Endothelial cell of umbilical vein (primary cell): ENCODE measurements at regions not wholly inside any gene's neighbourhood (a gene's known extent, or its start where the extent isn't known, plus 50 kb on each side); places are given as distances from the start of the nearest gene placed in this dataset.

Experiments used
- CTCF ChIP-seq, 2 donors: IDR thresholded peaks; 1 replicate in 1 of 2; 2 replicates in 1 of 2; pipeline ENCODE4 v1.5.1; 2011; ENCODE audit warnings: low read length in 2 of 2, mild to moderate bottlenecking in 2 of 2, moderate library complexity in 2 of 2, control low read depth in 1 of 2, inconsistent platforms in 1 of 2, low read depth in 1 of 2; ENCODE audit not compliant: insufficient read depth in 1 of 2; ENCODE audit errors: extremely low read depth in 1 of 2
- EZH2 ChIP-seq: IDR thresholded peaks from 2 replicates; pipeline ENCODE4 v1.6.1; 2012; ENCODE audit warnings: borderline replicate concordance, low read depth, mild to moderate bottlenecking, moderate library complexity, low read length, inconsistent platforms; ENCODE audit not compliant: severe bottlenecking
- GATA2 ChIP-seq: IDR thresholded peaks from 2 replicates; pipeline ENCODE4 v1.7.0; 2011; ENCODE audit warnings: low read depth, mild to moderate bottlenecking, moderate library complexity, mixed read lengths, low read length; ENCODE audit not compliant: insufficient read length, insufficient read depth
- JUN ChIP-seq: IDR thresholded peaks from 2 replicates; pipeline ENCODE4 v1.6.1; 2011; ENCODE audit warnings: borderline replicate concordance, low read depth; ENCODE audit not compliant: insufficient read length, insufficient read depth
- MAX ChIP-seq: IDR thresholded peaks from 2 replicates; pipeline ENCODE4 v1.6.1; 2011; ENCODE audit not compliant: insufficient read depth, insufficient read length
- POLR2AphosphoS5 ChIP-seq: IDR thresholded peaks from 2 replicates; pipeline ENCODE4 v1.6.1; 2012; ENCODE audit warnings: low read depth, mild to moderate bottlenecking, control low read depth, low read length, moderate library complexity; ENCODE audit not compliant: insufficient read depth

- TF ChIP-seq CTCF (IDR thresholded peaks at IDR 0.05; ENCODE audit: extremely low read depth in 1 of 2, insufficient read depth in 1 of 2, low read depth in 1 of 2, low read length in 2 of 2) (no peak), GATA2 (no peak), POLR2AphosphoS5 (no peak), MAX (no peak), JUN (no peak), EZH2 (no peak)
These were observed 83.9 kb downstream of the DNAJB9 start for GRCh38 chr7:108653526-108653925.
